Fibroblast of skin of abdomen (primary cell): ENCODE measurements at regions not wholly inside any gene's neighbourhood (a gene's known extent, or its start where the extent isn't known, plus 50 kb on each side); places are given as distances from the start of the nearest gene placed in this dataset.
"Not testable (repeated sequence)": the region's sequence is repeated elsewhere in the genome, so short reads cannot be mapped to it uniquely, and the experiment has no call there.

Experiments
- DNase-seq: peaks from one replicate; pipeline ENCODE4 v3.0.0-alpha.2; 2013

- DNase-seq, result no peak
Observed at GRCh38 chrX:45664727-45665290, 464.1 kb upstream of the DIPK2B start.

DNA sequence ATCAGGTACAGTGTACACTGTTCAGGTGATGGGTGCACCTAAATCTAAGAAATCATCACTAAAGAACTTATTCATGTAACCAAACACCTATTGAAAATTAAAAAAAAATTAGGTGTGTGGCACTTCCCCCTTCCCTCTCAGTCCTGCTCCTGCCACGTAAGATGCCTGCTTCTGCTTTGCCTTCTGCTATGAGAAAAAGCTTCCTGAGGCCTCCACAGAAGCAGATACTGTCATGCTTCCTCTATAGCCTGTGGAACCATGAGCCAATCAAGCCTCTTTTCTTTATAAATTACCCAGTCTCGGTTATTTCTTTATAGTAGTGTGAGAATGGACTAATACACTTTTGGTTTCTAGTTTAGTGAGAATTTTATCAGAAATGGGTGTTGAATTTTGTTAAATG lies 459.8 kb upstream of the DIPK2B start:
- DNase-seq, result no peak

GRCh38 chrX:45633419-45633818 lies 432.7 kb upstream of the DIPK2B start:
- no peak for DNase-seq

DNA sequence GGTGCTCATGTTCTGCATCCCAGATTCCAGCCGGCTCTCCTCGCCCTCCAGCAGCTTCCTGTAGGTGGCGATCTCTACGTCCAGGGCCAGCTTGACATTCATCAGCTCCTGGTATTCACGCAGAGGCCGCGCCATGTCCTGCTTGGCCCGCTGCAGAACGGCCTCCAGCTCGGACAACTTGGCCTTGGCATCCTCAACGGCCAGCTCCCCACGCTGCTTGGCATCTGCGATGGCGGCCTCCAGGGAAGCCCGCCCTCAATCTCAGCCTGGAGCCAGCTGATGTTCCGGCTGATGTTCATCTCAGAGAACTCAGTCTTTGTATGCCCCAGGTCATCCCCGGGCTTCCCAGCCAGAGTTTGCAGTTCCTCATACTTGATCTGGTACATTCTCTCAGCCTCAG lies 431.8 kb upstream of the DIPK2B start:
- no peak for DNase-seq

- DNase-seq, result no peak
Observed at GRCh38 chrX:45630078-45630477, 429.4 kb upstream of the DIPK2B start.

- DNase-seq, result peak; percentile 43
Observed at GRCh38 chrX:45628041-45628440, 427.4 kb upstream of the DIPK2B start.

- DNase-seq, result peak; percentile 96
Observed at GRCh38 chrX:45623266-45623665, 422.6 kb upstream of the DIPK2B start.

- peak; percentile 93 for DNase-seq
Observed at GRCh38 chrX:45622538-45622937, 421.9 kb upstream of the DIPK2B start.

GRCh38 chrX:45622042-45622423 lies 421.4 kb upstream of the DIPK2B start:
- DNase-seq, result no peak

DNA sequence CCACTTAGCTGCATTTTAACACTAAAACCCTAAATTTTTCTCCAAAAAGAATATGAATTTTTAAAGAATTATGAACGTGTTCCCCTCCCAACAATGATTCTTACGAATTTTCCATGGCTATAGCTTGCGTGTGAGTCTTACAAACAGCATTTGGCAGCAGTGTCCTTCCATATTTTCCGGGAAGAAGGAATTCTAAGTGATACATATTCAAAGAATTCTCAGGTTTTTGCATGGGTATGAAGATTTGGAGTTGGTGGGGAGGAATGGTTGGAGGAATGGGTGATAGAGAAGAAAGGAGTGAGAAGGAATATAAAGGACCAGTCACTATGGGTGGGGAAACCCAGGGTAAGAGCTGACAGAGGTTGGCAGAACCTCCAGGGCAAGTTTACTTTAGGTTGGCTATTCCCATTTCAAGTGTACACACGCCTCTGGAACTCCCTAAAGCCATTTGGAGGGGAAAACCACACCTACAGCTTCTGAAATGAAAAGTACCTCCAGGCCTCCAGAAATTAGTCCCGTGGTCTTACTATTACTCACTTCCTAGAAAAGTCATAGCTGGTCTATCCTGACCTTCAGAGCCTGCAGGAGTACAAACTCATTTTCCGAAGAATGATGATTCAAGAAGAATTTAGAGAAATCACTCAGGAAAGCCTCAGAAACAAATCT lies 420.8 kb upstream of the DIPK2B start:
- peak; percentile 86 for DNase-seq

DNA sequence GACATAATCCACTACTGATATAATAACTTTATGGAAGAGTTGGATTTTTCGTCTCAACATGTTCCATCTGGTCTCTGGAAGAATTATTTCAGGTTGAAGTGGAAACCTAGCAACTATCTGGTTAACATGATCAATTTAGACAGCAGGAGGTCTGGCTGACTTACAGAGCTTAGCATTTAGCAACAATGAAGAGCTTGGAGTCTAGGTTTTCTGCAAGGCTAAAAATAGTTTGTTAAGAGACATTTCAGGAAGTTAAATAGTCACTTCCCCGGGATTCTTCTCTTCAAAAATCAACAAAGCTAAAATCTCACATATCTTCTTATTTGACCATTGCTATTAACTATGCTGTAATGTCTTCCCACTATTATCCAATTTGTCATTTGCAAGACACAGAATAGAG lies 418.6 kb upstream of the DIPK2B start:
- DNase-seq, result peak; percentile 61

DNA sequence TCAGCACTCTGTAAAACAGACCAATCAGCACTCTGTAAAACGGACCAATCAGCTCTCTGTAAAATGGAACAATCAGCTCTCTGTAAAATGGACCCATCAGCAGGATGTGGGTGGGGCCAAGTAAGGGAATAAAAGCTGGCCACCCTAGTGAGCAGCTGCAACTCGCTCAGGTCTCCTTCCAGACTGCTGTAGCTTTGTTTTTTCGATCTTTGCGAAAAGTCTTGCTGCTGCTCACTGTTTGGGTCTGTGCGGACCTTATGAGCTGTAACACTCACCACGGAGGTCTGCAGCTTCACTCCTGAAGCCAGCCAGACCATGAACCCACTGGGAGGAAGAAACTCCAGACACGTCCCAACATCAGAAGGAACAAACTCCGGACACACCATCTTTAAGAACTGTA lies 414.9 kb upstream of the DIPK2B start:
- not testable (repeated sequence) for DNase-seq

DNA sequence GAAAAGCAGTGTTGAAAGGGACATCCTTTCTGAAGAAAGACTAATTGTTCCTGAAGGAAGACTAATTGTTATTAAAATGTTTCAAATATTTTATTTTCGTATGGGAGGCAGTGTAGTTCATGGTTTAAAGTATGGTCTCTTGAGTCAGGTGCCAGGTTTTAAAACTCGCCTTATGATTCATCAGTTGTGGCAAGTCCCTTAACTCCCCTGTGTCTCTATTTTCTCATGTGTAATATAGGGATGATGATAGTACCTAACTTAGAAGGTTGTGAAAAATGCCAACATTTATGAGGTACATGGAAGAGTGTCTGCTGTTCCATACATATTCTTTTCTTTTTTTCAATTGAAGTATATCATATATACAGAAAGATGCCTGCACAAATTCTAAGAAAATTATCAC lies 414.2 kb upstream of the DIPK2B start:
- DNase-seq, result no peak

GRCh38 chrX:45602151-45602550 lies 401.5 kb upstream of the DIPK2B start:
- peak; percentile 51 for DNase-seq

GRCh38 chrX:45601052-45601451 lies 400.4 kb upstream of the DIPK2B start:
- DNase-seq, result no peak

- peak; percentile 63 for DNase-seq
Observed at GRCh38 chrX:45598861-45599260, 398.2 kb upstream of the DIPK2B start.

DNA sequence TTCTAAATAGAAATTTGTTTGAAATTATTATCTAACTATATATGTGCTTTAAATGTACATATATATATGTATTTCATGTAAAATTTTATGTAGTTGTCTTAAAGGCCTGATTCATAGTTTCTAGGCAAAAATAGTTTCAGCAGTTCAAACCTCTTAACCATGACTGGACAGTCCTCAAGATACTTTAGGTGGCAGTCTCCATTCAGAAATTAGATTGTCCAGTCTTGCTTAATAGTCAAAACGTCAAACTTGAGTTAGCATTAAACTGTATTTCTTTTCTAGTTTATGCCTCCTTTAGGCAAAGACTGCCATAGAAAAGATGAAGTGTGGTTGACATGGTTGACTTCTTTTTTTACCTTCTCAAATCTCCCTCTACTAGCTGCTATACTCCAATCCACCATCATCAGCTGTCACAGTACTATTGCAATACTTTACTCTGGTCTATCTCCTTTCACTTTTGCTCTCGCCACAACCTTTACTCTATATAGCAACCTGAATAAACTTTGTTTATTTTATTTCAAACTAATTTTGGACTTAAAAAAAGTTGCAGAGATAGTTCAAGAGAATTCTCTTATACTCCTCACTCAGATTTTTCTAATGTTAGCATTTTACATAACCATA lies 395.6 kb upstream of the DIPK2B start:
- no peak for DNase-seq

DNA sequence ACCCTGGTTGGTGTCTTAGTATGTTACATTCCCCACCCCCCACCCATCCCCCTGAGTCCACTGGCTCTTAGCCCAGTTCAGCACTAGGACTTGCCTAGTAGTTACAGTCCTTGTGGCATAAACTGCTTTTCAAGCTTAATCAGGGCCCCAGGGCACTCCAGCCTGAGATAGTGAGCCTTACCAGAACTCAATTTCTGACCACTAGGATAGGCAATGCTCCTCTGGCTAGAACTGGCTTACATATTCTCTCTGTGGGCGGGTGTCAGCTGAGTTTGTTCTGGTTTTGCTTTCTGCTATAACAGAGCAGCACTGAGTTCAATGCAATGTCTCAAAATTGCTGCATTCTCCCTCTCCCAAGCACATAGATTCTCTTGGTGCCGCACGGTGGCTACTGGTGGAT lies 391.4 kb upstream of the DIPK2B start:
- no peak for DNase-seq

GRCh38 chrX:45591650-45592049 lies 391.0 kb upstream of the DIPK2B start:
- DNase-seq, result no peak

GRCh38 chrX:45584717-45585116 lies 384.0 kb upstream of the DIPK2B start:
- DNase-seq, result no peak

GRCh38 chrX:45577361-45577760 lies 376.7 kb upstream of the DIPK2B start:
- DNase-seq, result no peak

DNA sequence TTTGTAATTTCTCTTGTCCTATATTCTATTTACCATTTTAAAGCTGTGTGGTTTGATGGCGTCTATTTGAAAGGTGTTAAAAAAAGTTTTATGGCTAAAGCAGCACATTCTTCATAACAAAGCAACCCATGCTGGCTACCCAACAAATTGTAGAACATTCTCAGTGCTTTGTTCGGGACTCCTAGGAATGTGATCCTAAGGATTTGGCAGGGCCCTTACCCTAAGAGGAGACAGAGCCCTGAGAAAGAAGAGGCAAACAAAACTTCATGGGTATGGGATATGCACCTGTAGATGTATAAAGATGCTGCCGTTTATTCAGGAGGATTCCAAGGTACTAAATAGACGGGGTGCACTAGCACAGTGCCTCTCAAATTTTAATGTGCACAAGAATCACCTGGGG lies 370.8 kb upstream of the DIPK2B start:
- no peak for DNase-seq

GRCh38 chrX:45566456-45566855 lies 365.8 kb upstream of the DIPK2B start:
- DNase-seq, result no peak

DNA sequence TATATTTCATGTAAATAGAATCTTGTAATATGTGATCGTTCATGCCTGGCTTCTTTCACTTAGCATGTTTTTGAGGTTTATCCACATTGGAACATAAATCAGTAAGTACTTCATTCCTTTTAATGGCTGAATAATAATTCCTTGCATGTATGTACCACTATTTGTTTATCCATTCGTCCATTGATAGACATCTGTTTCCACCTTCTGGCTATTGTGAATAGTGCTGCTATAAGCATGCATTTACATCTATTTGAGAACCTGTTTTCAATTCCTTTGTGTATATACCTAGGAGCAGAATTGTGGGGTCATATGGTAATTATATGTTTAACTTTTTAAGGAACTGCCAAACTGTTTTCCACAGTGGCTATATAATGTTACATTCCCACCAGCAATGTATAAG lies 356.7 kb upstream of the DIPK2B start:
- DNase-seq, result peak; percentile 0
